Stimulated activated CD4-positive, alpha-beta T cell treated with anti-CD3 and anti-CD28 coated beads, Interleukin-1b, Interleukin-23, amount 100 ng/mL, for 24 hours (primary cell): ENCODE measurements at regions not wholly inside any gene's neighbourhood (a gene's known extent, or its start where the extent isn't known, plus 50 kb on each side); places are given as distances from the start of the nearest gene placed in this dataset.

Source experiments
- DNase-seq, 4 experiments: peaks; one replicate each; pipeline ENCODE4 v3.0.0-alpha.2; 2020; ENCODE audit warnings: low read depth in 4 of 4, low spot score in 1 of 4

DNA sequence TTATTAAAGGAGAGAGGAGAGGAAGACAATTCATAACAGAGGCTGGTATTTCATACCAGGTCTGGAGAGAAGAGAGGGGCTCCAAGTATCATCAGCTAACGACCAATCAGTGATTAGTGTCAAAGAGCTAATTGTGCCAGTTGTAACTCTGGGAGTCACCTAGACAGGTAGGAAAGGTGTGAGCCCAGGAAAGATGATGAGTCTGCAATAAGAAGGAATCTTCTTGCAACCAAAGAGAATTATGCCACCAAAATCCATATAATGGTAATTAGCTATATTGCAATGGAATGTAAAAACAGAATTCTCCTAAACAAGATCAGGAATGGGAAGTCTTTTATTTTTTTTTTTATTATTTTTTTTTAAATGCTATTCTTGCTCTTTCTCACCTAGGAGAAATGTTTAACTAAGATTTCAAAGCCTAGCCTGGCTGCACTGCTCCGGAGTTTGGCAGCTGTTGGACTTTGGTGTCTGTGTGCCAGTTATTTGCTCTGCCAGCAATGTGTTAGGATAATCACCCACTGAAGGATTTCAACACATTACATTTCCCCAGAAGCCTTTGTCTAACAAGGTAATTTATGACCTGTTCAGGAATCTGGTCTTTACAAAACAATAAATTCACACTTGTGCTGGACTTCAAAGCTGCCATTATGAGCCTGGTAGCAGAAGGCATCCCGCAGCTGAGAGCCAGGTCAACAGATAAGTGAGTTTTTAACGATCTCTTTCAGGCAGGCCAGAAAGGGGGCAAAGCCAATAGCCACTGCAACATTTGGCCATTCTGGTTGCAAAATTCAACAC, 89.4 kb downstream of the FOXB1 start:
- no peak for DNase-seq

DNA sequence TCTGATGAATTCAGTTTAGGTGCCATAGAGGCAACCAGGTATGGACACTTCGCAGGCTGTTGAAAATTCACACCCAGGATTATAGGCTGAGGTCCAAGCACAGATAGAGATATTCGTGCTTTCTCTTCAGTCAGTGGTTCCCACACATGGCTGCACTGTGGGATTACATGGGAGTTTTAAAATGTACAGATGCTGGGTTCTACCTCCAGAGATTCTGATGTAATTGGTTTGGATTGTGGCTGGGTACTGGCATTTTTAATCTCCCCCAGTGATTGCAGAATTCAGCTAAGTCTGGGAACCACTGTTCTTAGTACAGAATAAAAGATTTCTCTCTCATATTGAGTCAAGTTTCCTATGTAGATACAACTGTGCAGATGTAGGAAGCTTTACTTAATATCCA, 91.6 kb downstream of the FOXB1 start:
- DNase-seq = no peak

GRCh38 chr15:60096157-60096556, 92.0 kb downstream of the FOXB1 start:
- DNase-seq = no peak

GRCh38 chr15:60101416-60101815, 97.3 kb downstream of the FOXB1 start:
- no peak for DNase-seq

DNA sequence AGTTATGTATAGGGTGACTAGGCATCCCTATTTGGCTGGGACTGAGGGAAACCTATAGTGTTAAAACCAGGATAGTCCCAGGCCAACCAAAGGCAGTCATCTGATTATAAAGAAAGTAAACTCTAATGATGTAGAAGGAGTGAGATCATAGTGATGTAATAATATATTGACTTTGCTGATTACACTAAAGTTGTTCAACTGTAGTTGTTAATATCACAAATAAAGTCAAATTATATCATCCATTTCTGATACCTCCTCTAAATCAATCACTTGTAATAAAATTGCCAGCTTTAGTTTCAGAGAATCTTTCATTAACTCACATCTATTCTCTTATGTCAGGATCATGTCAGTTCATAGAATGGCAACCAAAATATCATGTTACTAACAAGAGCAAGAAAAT, 98.6 kb downstream of the FOXB1 start:
- no peak for DNase-seq

GRCh38 chr15:60110909-60111308, 106.8 kb downstream of the FOXB1 start:
- DNase-seq = no peak

DNA sequence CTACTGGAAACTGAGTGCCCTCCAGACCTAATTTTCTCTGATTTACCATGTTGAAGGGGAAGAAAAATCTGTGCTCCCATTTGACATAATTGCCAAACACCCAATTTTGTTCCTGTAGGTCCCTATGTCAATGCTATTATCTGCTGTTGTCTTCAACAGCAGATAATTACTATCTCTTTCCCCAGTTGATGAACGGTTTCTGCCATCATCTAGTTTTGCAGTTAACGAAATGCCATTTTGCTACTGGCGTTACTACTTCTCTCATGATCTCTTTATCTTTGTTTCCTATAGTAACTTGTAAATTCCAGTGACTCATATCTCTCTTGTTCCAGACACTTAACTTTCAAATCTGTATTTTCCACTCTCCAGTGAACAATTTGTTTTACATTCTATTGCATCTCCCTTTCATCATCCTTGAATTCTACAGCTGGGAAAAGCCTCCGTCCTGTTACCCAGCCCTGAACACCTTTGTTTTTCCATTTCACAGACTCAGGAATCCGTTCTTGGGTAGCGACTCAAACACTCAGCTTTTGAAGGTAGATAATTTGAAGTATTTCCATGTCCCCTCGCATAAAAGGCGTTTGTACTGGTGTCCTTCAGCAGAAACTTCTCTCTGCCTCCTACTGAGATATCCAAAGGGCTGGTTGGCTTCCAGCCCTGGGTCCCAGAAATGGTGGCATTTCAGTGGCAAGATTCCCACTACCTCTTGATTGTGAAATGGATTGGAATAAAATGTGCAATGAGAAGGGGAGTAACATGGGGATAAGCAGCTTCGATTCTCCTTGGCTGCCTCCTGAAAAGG, 111.7 kb downstream of the FOXB1 start:
- no peak for DNase-seq

DNA sequence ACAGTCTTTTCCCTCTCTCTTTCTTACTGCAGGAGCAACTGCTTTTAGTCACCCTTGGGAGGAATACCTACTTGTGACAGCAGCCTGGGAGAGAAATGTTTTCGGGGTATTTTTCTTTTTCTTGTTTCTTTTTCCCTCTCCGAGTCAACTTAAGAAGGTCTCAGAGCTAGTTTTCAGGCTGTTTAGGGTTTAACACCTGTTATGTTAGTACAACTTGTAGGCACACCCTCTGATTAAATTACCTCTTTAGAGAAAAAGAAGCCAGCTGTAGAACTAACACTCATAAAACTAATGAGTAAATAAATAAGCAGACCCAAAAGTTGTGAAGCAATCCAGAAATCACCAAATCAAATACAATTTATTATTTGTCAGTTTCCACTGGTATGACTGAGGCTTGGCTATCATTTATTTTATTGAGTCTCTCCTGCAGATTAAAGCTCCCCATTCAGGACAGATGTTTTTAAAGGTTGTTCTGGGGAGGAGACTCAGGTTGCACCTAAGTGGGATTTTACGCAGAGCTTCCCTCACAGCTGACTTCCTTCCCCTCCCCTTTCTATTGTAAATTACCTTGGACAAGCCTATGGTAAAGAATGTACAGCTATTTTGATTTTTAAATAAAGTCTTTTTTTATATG, 112.5 kb downstream of the FOXB1 start:
- DNase-seq = no peak

DNA sequence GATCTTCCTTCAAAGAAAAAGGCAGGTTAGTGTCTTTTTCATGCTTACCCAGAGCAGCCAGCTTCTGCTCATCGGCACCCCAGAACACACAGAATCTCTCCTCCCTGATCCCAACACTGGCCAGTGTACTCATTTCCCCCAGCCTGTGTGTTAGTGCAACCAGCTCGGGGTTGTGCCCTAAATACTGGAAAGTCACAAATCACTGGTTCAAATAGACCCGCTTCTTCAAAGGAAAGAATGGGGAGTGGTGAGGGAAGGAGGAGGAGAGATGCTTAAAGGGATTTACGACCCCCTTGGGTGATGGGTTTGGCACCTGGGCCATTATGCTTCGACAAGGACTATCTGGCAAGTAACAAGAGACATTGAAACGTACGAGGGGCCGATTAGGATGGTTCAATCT, 114.0 kb downstream of the FOXB1 start:
- no peak for DNase-seq

- no peak for DNase-seq
Measured at GRCh38 chr15:60118626-60119025, 114.5 kb downstream of the FOXB1 start.

- no peak for DNase-seq
Measured at GRCh38 chr15:60119101-60119500, 115.0 kb downstream of the FOXB1 start.

- no peak for DNase-seq
Measured at GRCh38 chr15:60120100-60120499, 116.0 kb downstream of the FOXB1 start.

DNA sequence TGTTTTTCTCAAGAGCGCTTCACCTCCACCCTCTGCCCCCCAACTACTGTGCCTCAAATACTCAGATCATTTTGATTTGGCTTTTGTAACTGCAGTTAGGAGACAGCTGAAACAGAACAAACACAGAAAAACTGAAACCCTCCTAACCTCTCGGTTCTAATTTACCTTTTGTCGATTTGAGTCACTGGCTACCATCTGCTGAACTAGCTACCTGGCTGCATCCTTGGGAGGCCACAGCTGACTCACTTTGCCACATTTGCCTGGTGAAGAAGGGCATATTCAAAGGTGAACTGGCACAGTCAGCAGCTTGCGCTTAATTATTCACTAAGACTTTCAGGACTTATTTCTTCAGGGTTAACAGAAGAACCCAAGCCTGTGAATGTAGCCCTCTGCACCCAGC, 117.7 kb downstream of the FOXB1 start:
- DNase-seq = peak in 2 of 4 experiments; percentile 8 to 20

GRCh38 chr15:60122691-60123090, 118.6 kb downstream of the FOXB1 start:
- DNase-seq = no peak

GRCh38 chr15:60124460-60125070, 120.5 kb downstream of the FOXB1 start:
- no peak for DNase-seq

DNA sequence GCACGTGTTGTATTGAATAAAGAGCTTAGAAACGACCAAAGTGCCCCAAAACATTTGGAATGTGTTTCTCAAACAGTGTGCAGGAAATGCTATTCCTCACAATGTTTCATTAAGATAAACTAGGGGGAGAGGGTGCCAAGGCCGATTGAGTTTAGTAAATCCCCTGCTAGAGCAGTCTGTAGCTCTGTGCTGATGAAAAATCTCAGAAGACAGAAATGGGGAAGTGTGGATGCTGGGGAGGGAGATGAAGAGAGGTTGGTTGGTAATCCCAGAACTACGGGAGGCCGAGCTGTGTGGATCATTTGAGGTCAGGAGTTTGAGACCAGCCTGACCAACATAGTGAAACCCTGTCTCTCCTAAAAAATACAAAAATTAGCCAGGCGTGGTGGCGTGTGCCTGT, 121.2 kb downstream of the FOXB1 start:
- no peak for DNase-seq

- no peak for DNase-seq
Measured at GRCh38 chr15:60126200-60126599, 122.1 kb downstream of the FOXB1 start.

- no peak for DNase-seq
Measured at GRCh38 chr15:60126661-60127060, 122.5 kb downstream of the FOXB1 start.

GRCh38 chr15:60128000-60128376, 123.9 kb downstream of the FOXB1 start:
- DNase-seq = no peak

DNA sequence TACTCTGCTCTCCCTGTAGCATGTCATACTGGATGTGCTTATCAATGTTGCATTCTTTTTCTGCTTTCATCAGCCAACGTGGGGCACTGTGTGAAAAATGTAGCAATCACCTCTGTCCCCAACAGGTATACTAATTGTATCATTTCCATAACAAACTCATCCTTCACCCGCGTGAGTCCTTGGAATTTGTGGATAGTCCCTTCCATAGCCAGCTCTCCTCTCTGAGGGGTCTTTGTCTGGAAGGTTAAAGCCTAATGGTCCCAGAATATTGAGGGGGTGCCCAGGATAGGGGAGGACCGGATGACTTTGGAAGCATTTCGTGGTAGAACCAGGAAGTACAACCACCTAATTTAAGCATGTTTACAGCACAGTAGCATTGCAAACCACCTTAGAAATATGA, 124.6 kb downstream of the FOXB1 start:
- DNase-seq = no peak

GRCh38 chr15:60130398-60130797, 126.3 kb downstream of the FOXB1 start:
- no peak for DNase-seq

GRCh38 chr15:60130821-60131220, 126.7 kb downstream of the FOXB1 start:
- DNase-seq = no peak
